Erythroblast (primary cell): ENCODE measurements at regions not wholly inside any gene's neighbourhood (a gene's known extent, or its start where the extent isn't known, plus 50 kb on each side); places are given as distances from the start of the nearest gene placed in this dataset.

Experiments used
- DNase-seq, 2 experiments: peaks; one replicate each; lab custom pipeline; 2025; lab: John Stamatoyannopoulos, UW
- GATA1 ChIP-seq: IDR thresholded peaks from 2 replicates; pipeline ENCODE4 v1.6.1; 2011; ENCODE audit warnings: low read depth, mild to moderate bottlenecking, control low read depth, low read length, moderate library complexity
- POLR2A ChIP-seq: IDR thresholded peaks from 2 replicates; pipeline ENCODE4 v1.6.1; 2011; ENCODE audit warnings: mild to moderate bottlenecking, low read length

GRCh38 chr22:48268771-48269552, 1506.5 kb downstream of the TBC1D22A start:
- DNase-seq = no peak
- no peak for TF ChIP-seq GATA1
- TF ChIP-seq POLR2A = no peak

GRCh38 chr22:48268293-48268692, 1505.8 kb downstream of the TBC1D22A start:
- no peak for TF ChIP-seq GATA1
- TF ChIP-seq POLR2A = no peak

DNA sequence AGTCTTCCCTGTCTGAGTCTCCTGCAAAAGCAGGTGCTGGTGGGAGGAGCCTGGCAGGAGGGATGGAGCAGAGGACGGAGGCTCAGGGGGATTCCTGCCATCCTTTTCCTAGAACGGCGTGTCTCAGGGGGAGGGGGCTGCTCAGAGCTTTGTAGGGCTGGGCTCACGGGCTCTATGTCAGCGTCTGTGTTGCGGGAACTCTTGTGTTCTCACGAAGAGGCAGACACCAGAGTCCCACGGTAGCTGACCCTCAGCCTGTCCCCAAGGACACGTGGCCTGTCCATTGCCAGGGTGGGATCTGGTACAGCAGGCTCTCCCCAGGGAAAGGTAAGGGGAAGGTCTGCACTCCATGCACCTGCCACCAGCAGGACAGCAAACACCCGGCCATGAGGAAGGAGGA, 1505.2 kb downstream of the TBC1D22A start:
- TF ChIP-seq POLR2A (no peak), GATA1 (no peak)
- no peak for DNase-seq

More at GRCh38 chr22:48268293-48268692, 1505.8 kb downstream of the TBC1D22A start:
- DNase-seq = no peak

DNA sequence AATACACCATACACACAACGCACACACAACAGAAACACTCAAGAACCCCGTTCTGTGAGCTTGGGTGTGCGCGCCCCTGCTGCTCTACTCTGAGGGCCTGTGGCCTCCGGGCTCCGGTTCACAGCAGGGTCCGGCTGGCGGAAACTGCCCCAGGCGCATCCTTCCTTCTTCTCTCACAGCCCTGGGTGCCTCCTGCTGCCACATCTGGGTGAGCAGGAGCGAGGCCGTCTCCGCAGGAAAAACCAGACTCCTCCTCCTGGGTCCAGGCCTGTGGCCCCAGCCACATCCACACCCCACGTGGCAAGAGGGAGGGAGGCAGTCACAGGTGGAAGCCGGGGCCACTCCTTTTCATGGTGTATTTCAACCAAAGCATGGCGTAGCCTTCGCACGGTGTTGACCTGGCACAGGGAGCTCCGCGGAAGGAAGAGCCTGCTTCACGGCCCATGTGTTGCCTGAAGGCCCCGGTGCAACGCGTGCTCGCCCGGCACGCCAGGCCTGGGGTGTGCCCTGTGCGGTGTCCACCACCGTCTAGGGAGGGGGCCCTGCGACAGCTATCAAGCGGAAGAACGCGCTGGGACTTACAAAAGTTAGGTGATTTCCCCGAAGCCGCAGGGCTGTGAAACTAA, 1502.7 kb downstream of the TBC1D22A start:
- TF ChIP-seq POLR2A = no peak
- TF ChIP-seq GATA1 = no peak
- no peak for DNase-seq

- no peak for DNase-seq
- no peak for TF ChIP-seq POLR2A
- TF ChIP-seq GATA1 = no peak
Observed at GRCh38 chr22:48264586-48264985, 1502.1 kb downstream of the TBC1D22A start.

DNA sequence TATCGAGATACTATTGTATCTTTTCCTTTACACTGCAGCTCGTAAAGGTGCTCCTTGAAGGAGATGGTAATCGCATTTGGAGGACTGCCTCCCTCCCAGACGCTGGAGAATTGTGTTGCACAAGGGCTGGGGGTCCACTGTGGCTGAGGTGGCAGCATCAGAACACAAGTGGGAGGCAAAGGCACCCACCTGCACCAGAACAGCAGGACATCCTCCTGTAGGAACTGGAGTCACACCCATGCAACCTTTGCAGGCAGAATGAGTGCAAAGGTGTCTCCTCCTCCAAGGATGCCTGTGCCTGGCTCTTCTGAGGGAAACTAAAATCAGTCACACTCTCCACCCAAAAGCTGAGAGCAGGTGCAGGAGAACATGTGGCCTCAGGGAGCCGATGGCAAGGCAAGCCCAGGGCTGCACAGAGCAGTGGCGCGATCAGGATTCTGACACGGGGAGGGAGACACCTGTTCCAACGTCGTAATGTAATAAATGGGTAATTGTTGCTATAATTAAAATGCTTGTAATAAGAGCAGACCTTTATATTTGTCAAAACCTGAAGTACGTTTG, 1501.4 kb downstream of the TBC1D22A start:
- TF ChIP-seq POLR2A (no peak), GATA1 (no peak)
- no peak for DNase-seq

GRCh38 chr22:48263431-48263765, 1500.9 kb downstream of the TBC1D22A start:
- TF ChIP-seq POLR2A = no peak
- no peak for TF ChIP-seq GATA1

GRCh38 chr22:48262596-48263430, 1500.4 kb downstream of the TBC1D22A start:
- no peak for TF ChIP-seq GATA1
- no peak for TF ChIP-seq POLR2A

More at GRCh38 chr22:48263431-48263765, 1500.9 kb downstream of the TBC1D22A start:
- no peak for DNase-seq

GRCh38 chr22:48261706-48262105, 1499.3 kb downstream of the TBC1D22A start:
- no peak for DNase-seq
- TF ChIP-seq GATA1 (no peak), POLR2A (no peak)

More at GRCh38 chr22:48262596-48263430, 1500.4 kb downstream of the TBC1D22A start:
- no peak for DNase-seq

DNA sequence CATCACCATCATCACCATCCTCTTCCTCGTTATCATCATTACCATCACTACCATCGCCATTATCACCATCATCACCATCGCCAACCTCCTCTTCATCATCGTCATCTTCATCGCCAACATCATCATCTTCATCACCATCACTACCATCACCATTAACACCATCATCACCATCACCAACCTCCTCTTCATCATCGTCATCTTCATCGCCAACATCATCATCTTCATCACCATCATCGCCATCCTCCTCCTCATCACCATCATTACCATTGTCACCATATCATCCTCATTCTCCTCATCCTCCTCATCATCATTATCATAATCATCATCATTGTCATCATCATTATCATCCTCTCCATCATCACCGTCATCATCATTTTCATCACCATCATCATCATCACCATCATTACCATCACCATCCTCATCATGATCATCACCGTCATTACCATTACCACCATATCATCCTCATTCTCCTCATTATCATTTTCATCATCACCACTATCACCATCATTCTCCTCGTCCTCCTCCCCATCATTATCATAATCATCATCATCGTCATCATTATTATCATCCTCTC, 1498.7 kb downstream of the TBC1D22A start:
- TF ChIP-seq POLR2A (no peak), GATA1 (no peak)
- DNase-seq = no peak

DNA sequence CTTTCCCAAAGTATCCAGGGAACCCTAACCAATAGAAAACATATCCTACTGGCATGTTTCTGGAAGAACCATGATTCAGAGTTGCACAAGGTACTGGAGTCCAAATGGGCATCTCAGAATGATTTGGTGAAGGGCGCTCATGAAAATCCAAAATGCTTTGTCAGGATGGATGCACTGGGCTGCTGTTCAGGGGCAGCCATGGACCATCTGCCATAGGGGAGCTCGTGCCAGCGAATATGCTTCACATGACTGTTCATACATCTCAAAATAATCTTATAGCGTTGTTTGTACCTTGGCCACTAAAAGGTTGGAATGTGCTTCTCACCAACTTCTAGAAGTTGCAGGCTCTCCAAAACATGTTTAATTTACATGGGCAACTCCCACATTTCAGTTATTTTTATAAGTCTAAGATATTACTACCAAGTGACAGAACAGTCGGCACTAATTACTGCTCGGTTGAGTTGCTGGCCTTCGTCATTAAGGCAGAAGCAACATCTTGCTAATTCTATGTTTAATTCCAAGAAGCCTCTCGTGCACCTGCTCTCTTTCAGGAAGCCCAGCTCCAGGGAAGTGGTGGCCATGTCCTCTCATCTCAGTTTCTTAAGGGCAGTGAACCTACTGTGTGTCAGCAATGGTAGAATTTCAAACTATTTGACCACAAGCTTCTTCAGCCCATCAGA, 1497.7 kb downstream of the TBC1D22A start:
- TF ChIP-seq POLR2A (no peak), GATA1 (no peak)
- DNase-seq = no peak

- TF ChIP-seq POLR2A (no peak), GATA1 (no peak)
- no peak for DNase-seq
Observed at GRCh38 chr22:48258811-48259210, 1496.4 kb downstream of the TBC1D22A start.
